Large intestine (tissue), 3 donors: ENCODE measurements at regions not wholly inside any gene's neighbourhood (a gene's known extent, or its start where the extent isn't known, plus 50 kb on each side); places are given as distances from the start of the nearest gene placed in this dataset.

Experiments
- DNase-seq, 2 donors: peaks; one replicate each; pipeline versions ENCODE4 v3.0.0 to v3.0.0-alpha.2; 2013
- H3K27ac ChIP-seq: one replicate; pipeline ENCODE4 v1.5.1; 2013; ENCODE audit warnings: low read length
- H3K27me3 ChIP-seq: 2 replicates; pipeline ENCODE4 v1.6.1; 2013; ENCODE audit warnings: low read length; ENCODE audit not compliant: control insufficient read depth, insufficient read depth
- H3K36me3 ChIP-seq: 2 replicates; pipeline ENCODE4 v1.6.1; 2013; ENCODE audit warnings: low read length; ENCODE audit not compliant: control insufficient read depth, insufficient read depth
- H3K4me1 ChIP-seq: one replicate; pipeline ENCODE4 v1.6.1; 2013; ENCODE audit warnings: low read length; ENCODE audit not compliant: control insufficient read depth, insufficient read depth
- H3K4me3 ChIP-seq: one replicate; pipeline ENCODE4 v1.5.1; 2013; ENCODE audit warnings: low read length
- H3K9me3 ChIP-seq: one replicate; pipeline ENCODE4 v1.6.1; 2013; ENCODE audit warnings: mild to moderate bottlenecking, low read depth, low read length, moderate library complexity; ENCODE audit not compliant: control insufficient read depth
- whole genome bisulfite sequencing: methylation state at CpG from one replicate; pipeline ENCODE4 v1.1.5; 2013; ENCODE audit warnings: low lambda C conversion rate; ENCODE audit not compliant: insufficient coverage; 5-methylcytosine and 5-hydroxymethylcytosine counted together

GRCh38 chr18:32621034-32621433 is 150.4 kb upstream of the GAREM1 start:
- H3K4me1 ChIP-seq: no peaks in the 10 kb centered on the region
- no peak overlapping the region for H3K27ac ChIP-seq
- no peak overlapping the region for H3K4me3 ChIP-seq
- H3K36me3 ChIP-seq: no peaks in the 10 kb centered on the region
- H3K9me3 ChIP-seq: no peaks in the 10 kb centered on the region
- WGBS: 71% methylated on average over 2 of the region's 4 CpGs
- no peaks in the 10 kb centered on the region for H3K27me3 ChIP-seq
- DNase-seq: no peak

GRCh38 chr18:32618546-32618945 is 147.9 kb upstream of the GAREM1 start:
- WGBS: 40% methylated on average over 1 of the region's 4 CpGs

GRCh38 chr18:32613821-32614220 is 143.1 kb upstream of the GAREM1 start:
- DNase-seq: no peak
- no peaks in the 10 kb centered on the region for H3K4me1 ChIP-seq
- no peaks in the 10 kb centered on the region for H3K36me3 ChIP-seq
- no peaks in the 10 kb centered on the region for H3K27me3 ChIP-seq
- H3K27ac ChIP-seq: no peak overlapping the region
- H3K4me3 ChIP-seq: no peak overlapping the region
- no peaks in the 10 kb centered on the region for H3K9me3 ChIP-seq
- WGBS: no CpG with 5 or more reads among the region's 3 CpGs

More at GRCh38 chr18:32618546-32618945, 147.9 kb upstream of the GAREM1 start:
- no peaks in the 10 kb centered on the region for H3K9me3 ChIP-seq
- no peaks in the 10 kb centered on the region for H3K4me1 ChIP-seq
- no peaks in the 10 kb centered on the region for H3K36me3 ChIP-seq
- H3K27ac ChIP-seq: no peak overlapping the region
- H3K27me3 ChIP-seq: no peaks in the 10 kb centered on the region
- DNase-seq: no peak
- H3K4me3 ChIP-seq: no peak overlapping the region

- Histone ChIP-seq H3K4me3 (no peak overlapping the region), H3K4me1 (no peaks in the 10 kb centered on the region), H3K9me3 (no peaks in the 10 kb centered on the region), H3K36me3 (no peaks in the 10 kb centered on the region), H3K27me3 (no peaks in the 10 kb centered on the region), H3K27ac (no peak overlapping the region)
- no peak for DNase-seq
- WGBS: no CpG with 5 or more reads among the region's 3 CpGs
Observed at GRCh38 chr18:32612651-32613050, 142.0 kb upstream of the GAREM1 start.

DNA sequence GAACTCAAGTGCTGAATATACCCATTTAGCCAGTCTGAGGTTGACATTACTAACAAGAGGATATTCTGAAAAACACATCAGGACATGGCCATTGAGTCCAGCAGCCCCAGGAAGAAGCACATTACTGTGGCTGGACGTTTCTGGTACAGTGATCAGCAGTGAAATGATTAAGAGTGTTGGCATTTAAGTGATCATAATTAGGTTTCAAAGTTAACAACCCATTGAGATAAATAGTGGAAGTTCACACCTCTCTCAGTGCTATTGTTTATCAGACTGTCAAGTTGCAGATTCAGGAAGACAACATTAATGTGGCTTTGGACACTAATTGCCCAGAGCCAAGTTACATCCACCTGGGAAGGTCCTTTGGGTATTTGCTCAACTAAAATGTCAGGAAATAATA is 139.5 kb upstream of the GAREM1 start:
- no peak for DNase-seq

GRCh38 chr18:32607816-32608215 is 137.1 kb upstream of the GAREM1 start:
- Histone ChIP-seq H3K27me3 (no peaks in the 10 kb centered on the region), H3K4me3 (no peak overlapping the region), H3K36me3 (no peaks in the 10 kb centered on the region), H3K4me1 (no peaks in the 10 kb centered on the region), H3K27ac (no peak overlapping the region), H3K9me3 (no peaks in the 10 kb centered on the region)
- DNase-seq: no peak
- no CpG with 5 or more reads among the region's 4 CpGs for WGBS

More for the DNA sequence above, 139.5 kb upstream of the GAREM1 start:
- Histone ChIP-seq H3K27ac (no peak overlapping the region), H3K36me3 (no peaks in the 10 kb centered on the region), H3K4me1 (no peaks in the 10 kb centered on the region), H3K27me3 (no peaks in the 10 kb centered on the region), H3K9me3 (no peaks in the 10 kb centered on the region), H3K4me3 (no peak overlapping the region)
- no CpG with 5 or more reads among the region's 1 CpG for WGBS

GRCh38 chr18:32598144-32598543 is 127.5 kb upstream of the GAREM1 start:
- Histone ChIP-seq H3K36me3 (no peaks in the 10 kb centered on the region), H3K9me3 (no peaks in the 10 kb centered on the region), H3K27me3 (no peaks in the 10 kb centered on the region), H3K4me1 (no peaks in the 10 kb centered on the region), H3K4me3 (no peak overlapping the region), H3K27ac (no peak overlapping the region)
- no CpG with 5 or more reads among the region's 3 CpGs for WGBS
- no peak for DNase-seq

GRCh38 chr18:32596501-32596900 is 125.8 kb upstream of the GAREM1 start:
- H3K27ac ChIP-seq: no peak overlapping the region
- WGBS: no CpG with 5 or more reads among the region's 2 CpGs
- H3K4me3 ChIP-seq: no peak overlapping the region
- no peaks in the 10 kb centered on the region for H3K9me3 ChIP-seq
- H3K4me1 ChIP-seq: no peaks in the 10 kb centered on the region
- no peak for DNase-seq
- no peaks in the 10 kb centered on the region for H3K36me3 ChIP-seq
- no peaks in the 10 kb centered on the region for H3K27me3 ChIP-seq

- no peaks in the 10 kb centered on the region for H3K9me3 ChIP-seq
- H3K4me1 ChIP-seq: no peaks in the 10 kb centered on the region
- H3K27me3 ChIP-seq: no peaks in the 10 kb centered on the region
- no peak overlapping the region for H3K4me3 ChIP-seq
- H3K36me3 ChIP-seq: no peaks in the 10 kb centered on the region
- no peak for DNase-seq
- no peak overlapping the region for H3K27ac ChIP-seq
- WGBS: no CpG with 5 or more reads among the region's 3 CpGs
Observed at GRCh38 chr18:32595832-32596231, 125.2 kb upstream of the GAREM1 start.

- Histone ChIP-seq H3K27me3 (no peaks in the 10 kb centered on the region), H3K4me3 (no peak overlapping the region), H3K9me3 (no peaks in the 10 kb centered on the region), H3K36me3 (no peaks in the 10 kb centered on the region), H3K27ac (no peak overlapping the region), H3K4me1 (no peaks in the 10 kb centered on the region)
- WGBS: no CpG with 5 or more reads among the region's 5 CpGs
- no peak for DNase-seq
Observed at GRCh38 chr18:32588191-32588590, 117.5 kb upstream of the GAREM1 start.

DNA sequence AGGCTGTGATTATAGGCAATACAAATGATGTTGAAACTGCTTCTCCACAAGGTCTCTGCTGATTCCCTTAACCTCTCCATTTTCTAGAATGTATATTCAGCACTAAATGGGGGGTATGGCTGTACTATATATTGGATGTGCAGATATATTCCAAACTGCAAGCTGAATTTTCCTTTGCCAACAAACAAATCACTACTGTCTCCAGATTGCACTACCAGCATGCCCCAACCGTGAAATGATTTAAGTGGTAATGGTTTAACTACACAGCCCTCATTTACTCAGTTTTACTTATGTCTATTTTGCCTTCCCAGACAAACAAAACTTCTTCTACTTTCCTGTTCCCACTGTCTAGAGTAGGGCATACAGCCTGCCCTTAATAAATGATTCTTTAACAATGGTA is 112.7 kb upstream of the GAREM1 start:
- no peak for DNase-seq
- H3K27ac ChIP-seq: no peak overlapping the region
- H3K36me3 ChIP-seq: no peaks in the 10 kb centered on the region
- WGBS: no CpG with 5 or more reads among the region's 1 CpG
- no peaks in the 10 kb centered on the region for H3K9me3 ChIP-seq
- no peaks in the 10 kb centered on the region for H3K27me3 ChIP-seq
- H3K4me1 ChIP-seq: no peaks in the 10 kb centered on the region
- H3K4me3 ChIP-seq: no peak overlapping the region
